CD8-positive, alpha-beta memory T cell (primary cell): ENCODE measurements at regions not wholly inside any gene's neighbourhood (a gene's known extent, or its start where the extent isn't known, plus 50 kb on each side); places are given as distances from the start of the nearest gene placed in this dataset.

Experiments
- CTCF ChIA-PET: fragments of 350-600 bp; sonication (Branson Sonifier 250); formaldehyde crosslinking; loops from one replicate; lab custom pipeline; 2021; ENCODE audit warnings: antibody characterized with exemption; lab: Charles Lee
- POLR2A ChIA-PET: fragments of 350-600 bp; sonication (Branson Sonifier 250); formaldehyde crosslinking; loops from one replicate; lab custom pipeline; 2021; ENCODE audit warnings: antibody characterized with exemption; lab: Charles Lee
- DNase-seq, 5 donors: peaks; one replicate each; pipeline versions ENCODE4 v3.0.0 to v3.0.0-alpha.2; 2020 to 2022; ENCODE audit warnings: mixed read lengths in 1 of 5
- H3K27ac ChIP-seq: one replicate; pipeline ENCODE4 v1.7.0; 2013; ENCODE audit warnings: low read depth, mild to moderate bottlenecking, low read length, moderate library complexity
- H3K27me3 ChIP-seq: 2 replicates; pipeline ENCODE4 v1.7.0; 2013; ENCODE audit warnings: low read length, mild to moderate bottlenecking; ENCODE audit not compliant: insufficient read depth, poor library complexity, severe bottlenecking
- H3K36me3 ChIP-seq: 2 replicates; pipeline ENCODE4 v1.7.0; 2013; ENCODE audit warnings: mild to moderate bottlenecking, low read length, moderate library complexity; ENCODE audit not compliant: insufficient read depth
- H3K4me1 ChIP-seq: 2 replicates; pipeline ENCODE4 v1.7.0; 2013; ENCODE audit warnings: mild to moderate bottlenecking, low read length, moderate library complexity; ENCODE audit not compliant: insufficient read depth
- H3K4me3 ChIP-seq: 2 replicates; pipeline ENCODE4 v1.7.0; 2013; ENCODE audit warnings: mild to moderate bottlenecking, low read length
- H3K9me3 ChIP-seq: 2 replicates; pipeline ENCODE4 v1.7.0; 2013; ENCODE audit warnings: mild to moderate bottlenecking, low read length
- H3K27ac Mint-ChIP-seq, 8 donors: one replicate each; pipeline ENCODE4 v1.8.0; 2020 to 2021; ENCODE audit warnings: mixed read lengths in 8 of 8, mild to moderate bottlenecking in 6 of 8, inconsistent platforms in 3 of 8, moderate library complexity in 3 of 8
- H3K27me3 Mint-ChIP-seq, 2 donors: one replicate each; pipeline ENCODE4 v1.8.0; 2020 to 2021; ENCODE audit warnings: mixed read lengths in 2 of 2, mild to moderate bottlenecking in 1 of 2, moderate library complexity in 1 of 2
- H3K36me3 Mint-ChIP-seq, 3 donors: one replicate each; pipeline ENCODE4 v1.8.0; 2020 to 2021; ENCODE audit warnings: mixed read lengths in 3 of 3, inconsistent platforms in 1 of 3, mild to moderate bottlenecking in 1 of 3
- H3K4me1 Mint-ChIP-seq, 3 donors: one replicate each; pipeline ENCODE4 v1.8.0; 2020 to 2021; ENCODE audit warnings: mixed read lengths in 3 of 3, inconsistent platforms in 1 of 3, mild to moderate bottlenecking in 1 of 3
- H3K4me3 Mint-ChIP-seq, 7 donors: one replicate each; pipeline ENCODE4 v1.8.0; 2020 to 2021; ENCODE audit warnings: mixed read lengths in 7 of 7, mild to moderate bottlenecking in 6 of 7, moderate library complexity in 4 of 7, inconsistent platforms in 2 of 7
- H3K9me3 Mint-ChIP-seq, 5 donors: one replicate each; pipeline ENCODE4 v1.8.0; 2020 to 2022; ENCODE audit warnings: mixed read lengths in 5 of 5, mild to moderate bottlenecking in 3 of 5, moderate library complexity in 2 of 5, inconsistent platforms in 1 of 5

- H3K36me3 ChIP-seq, result no peaks in the 10 kb centered on the region
- H3K27me3 ChIP-seq, result no peaks in the 10 kb centered on the region
- DNase-seq, result no peak
- H3K27ac ChIP-seq, result no peak overlapping the region
- H3K4me3 Mint-ChIP-seq, result no peak overlapping the region
- ChIA-PET CTCF (no interaction called here), POLR2A (no interaction called here)
- H3K4me3 ChIP-seq, result no peak overlapping the region
- H3K4me1 Mint-ChIP-seq, result no peaks in the 10 kb centered on the region
- H3K9me3 ChIP-seq, result no peaks in the 10 kb centered on the region
- H3K27ac Mint-ChIP-seq, result no peak overlapping the region
- H3K27me3 Mint-ChIP-seq, result peaks cover 0 to 6% of the 10 kb centered on the region in 2 donors
- no peaks in the 10 kb centered on the region for H3K4me1 ChIP-seq
- peaks cover 0 to 5% (median 0%) of the 10 kb centered on the region in 5 donors for H3K9me3 Mint-ChIP-seq
- no peaks in the 10 kb centered on the region for H3K36me3 Mint-ChIP-seq
Measured at GRCh38 chr2:147172493-147173188, 672.2 kb upstream of the ACVR2A start.

- H3K27me3 Mint-ChIP-seq, result peaks cover 0 to 6% of the 10 kb centered on the region in 2 donors
- H3K4me3 Mint-ChIP-seq, result no peak overlapping the region
- ChIA-PET CTCF (no interaction called here), POLR2A (no interaction called here)
- Histone ChIP-seq H3K9me3 (no peaks in the 10 kb centered on the region), H3K36me3 (no peaks in the 10 kb centered on the region), H3K4me1 (no peaks in the 10 kb centered on the region), H3K4me3 (no peak overlapping the region), H3K27ac (no peak overlapping the region), H3K27me3 (no peaks in the 10 kb centered on the region)
- no peak for DNase-seq
- no peaks in the 10 kb centered on the region for H3K4me1 Mint-ChIP-seq
- peaks cover 0 to 5% (median 0%) of the 10 kb centered on the region in 5 donors for H3K9me3 Mint-ChIP-seq
- H3K27ac Mint-ChIP-seq, result no peak overlapping the region
- no peaks in the 10 kb centered on the region for H3K36me3 Mint-ChIP-seq
Measured at GRCh38 chr2:147171941-147172340, 672.9 kb upstream of the ACVR2A start.

GRCh38 chr2:147170932-147171331 is 673.9 kb upstream of the ACVR2A start:
- no peaks in the 10 kb centered on the region for H3K9me3 ChIP-seq
- H3K36me3 Mint-ChIP-seq, result no peaks in the 10 kb centered on the region
- H3K27ac ChIP-seq, result no peak overlapping the region
- H3K4me3 Mint-ChIP-seq, result no peak overlapping the region
- no peaks in the 10 kb centered on the region for H3K27me3 ChIP-seq
- no peaks in the 10 kb centered on the region for H3K4me1 ChIP-seq
- no peak overlapping the region for H3K27ac Mint-ChIP-seq
- CTCF ChIA-PET, result no interaction called here
- peaks cover 0 to 5% (median 0%) of the 10 kb centered on the region in 5 donors for H3K9me3 Mint-ChIP-seq
- peaks cover 0 to 6% of the 10 kb centered on the region in 2 donors for H3K27me3 Mint-ChIP-seq
- H3K4me3 ChIP-seq, result no peak overlapping the region
- POLR2A ChIA-PET, result no interaction called here
- no peaks in the 10 kb centered on the region for H3K4me1 Mint-ChIP-seq
- H3K36me3 ChIP-seq, result no peaks in the 10 kb centered on the region
- DNase-seq, result no peak

GRCh38 chr2:147165697-147166382 is 679.0 kb upstream of the ACVR2A start:
- no peaks in the 10 kb centered on the region for H3K36me3 Mint-ChIP-seq
- Histone ChIP-seq H3K36me3 (no peaks in the 10 kb centered on the region), H3K27me3 (no peaks in the 10 kb centered on the region), H3K4me3 (no peak overlapping the region), H3K27ac (no peak overlapping the region), H3K4me1 (no peaks in the 10 kb centered on the region), H3K9me3 (no peaks in the 10 kb centered on the region)
- H3K4me3 Mint-ChIP-seq, result no peak overlapping the region
- H3K9me3 Mint-ChIP-seq, result peaks cover 0 to 3% (median 0%) of the 10 kb centered on the region in 5 donors
- CTCF ChIA-PET, result no interaction called here
- H3K27me3 Mint-ChIP-seq, result peaks cover 0 to 5% of the 10 kb centered on the region in 2 donors
- H3K4me1 Mint-ChIP-seq, result no peaks in the 10 kb centered on the region
- POLR2A ChIA-PET, result no interaction called here
- no peak overlapping the region for H3K27ac Mint-ChIP-seq
- no peak for DNase-seq

- H3K27me3 ChIP-seq, result no peaks in the 10 kb centered on the region
- no peak overlapping the region for H3K4me3 ChIP-seq
- H3K4me1 Mint-ChIP-seq, result no peaks in the 10 kb centered on the region
- ChIA-PET CTCF (no interaction called here), POLR2A (no interaction called here)
- H3K4me1 ChIP-seq, result no peaks in the 10 kb centered on the region
- no peak overlapping the region for H3K27ac ChIP-seq
- no peaks in the 10 kb centered on the region for H3K36me3 Mint-ChIP-seq
- H3K9me3 ChIP-seq, result no peaks in the 10 kb centered on the region
- DNase-seq, result no peak
- H3K27ac Mint-ChIP-seq, result no peak overlapping the region
- H3K9me3 Mint-ChIP-seq, result peaks cover 0 to 3% (median 3%) of the 10 kb centered on the region in 5 donors
- no peaks in the 10 kb centered on the region for H3K36me3 ChIP-seq
- peaks cover 0 to 5% of the 10 kb centered on the region in 2 donors for H3K27me3 Mint-ChIP-seq
- H3K4me3 Mint-ChIP-seq, result no peak overlapping the region
Measured at GRCh38 chr2:147164563-147164962, 680.3 kb upstream of the ACVR2A start.

GRCh38 chr2:147161746-147162145 is 683.1 kb upstream of the ACVR2A start:
- peaks cover 0 to 8% (median 0%) of the 10 kb centered on the region in 5 donors for H3K9me3 Mint-ChIP-seq
- Histone ChIP-seq H3K9me3 (no peaks in the 10 kb centered on the region), H3K36me3 (no peaks in the 10 kb centered on the region), H3K27ac (no peak overlapping the region), H3K27me3 (no peaks in the 10 kb centered on the region), H3K4me1 (no peaks in the 10 kb centered on the region), H3K4me3 (no peak overlapping the region)
- H3K4me1 Mint-ChIP-seq, result no peaks in the 10 kb centered on the region
- H3K27ac Mint-ChIP-seq, result no peak overlapping the region
- POLR2A ChIA-PET, result no interaction called here
- DNase-seq, result no peak
- H3K4me3 Mint-ChIP-seq, result no peak overlapping the region
- H3K27me3 Mint-ChIP-seq, result peaks cover 0 to 1% of the 10 kb centered on the region in 2 donors
- no peaks in the 10 kb centered on the region for H3K36me3 Mint-ChIP-seq
- CTCF ChIA-PET, result no interaction called here

- H3K4me1 Mint-ChIP-seq, result no peaks in the 10 kb centered on the region
Measured at GRCh38 chr2:147156970-147157369, 687.9 kb upstream of the ACVR2A start.

GRCh38 chr2:147150241-147150635 is 694.6 kb upstream of the ACVR2A start:
- H3K9me3 Mint-ChIP-seq, result peaks cover 1 to 12% (median 4%) of the 10 kb centered on the region in 5 donors
- no peaks in the 10 kb centered on the region for H3K27me3 ChIP-seq
- no peaks in the 10 kb centered on the region for H3K4me1 ChIP-seq
- no peak overlapping the region for H3K4me3 ChIP-seq
- H3K4me3 Mint-ChIP-seq, result no peak overlapping the region
- H3K27ac ChIP-seq, result no peak overlapping the region
- H3K4me1 Mint-ChIP-seq, result no peaks in the 10 kb centered on the region
- no peaks in the 10 kb centered on the region for H3K36me3 Mint-ChIP-seq
- DNase-seq, result no peak
- peaks cover 0 to 1% of the 10 kb centered on the region in 2 donors for H3K27me3 Mint-ChIP-seq
- ChIA-PET CTCF (no interaction called here), POLR2A (no interaction called here)
- no peaks in the 10 kb centered on the region for H3K9me3 ChIP-seq
- no peak overlapping the region for H3K27ac Mint-ChIP-seq
- no peaks in the 10 kb centered on the region for H3K36me3 ChIP-seq

More at GRCh38 chr2:147156970-147157369, 687.9 kb upstream of the ACVR2A start:
- no peak for DNase-seq
- peaks cover under 1 to 12% (median 2%) of the 10 kb centered on the region in 5 donors for H3K9me3 Mint-ChIP-seq
- Histone ChIP-seq H3K27ac (no peak overlapping the region), H3K4me1 (no peaks in the 10 kb centered on the region), H3K9me3 (no peaks in the 10 kb centered on the region), H3K36me3 (no peaks in the 10 kb centered on the region), H3K27me3 (no peaks in the 10 kb centered on the region), H3K4me3 (no peak overlapping the region)
- no peak overlapping the region for H3K4me3 Mint-ChIP-seq
- H3K36me3 Mint-ChIP-seq, result no peaks in the 10 kb centered on the region
- no peak overlapping the region for H3K27ac Mint-ChIP-seq
- ChIA-PET POLR2A (no interaction called here), CTCF (no interaction called here)
- no peaks in the 10 kb centered on the region for H3K27me3 Mint-ChIP-seq
